HEK293T (cell line): ENCODE measurements at regions not wholly inside any gene's neighbourhood (a gene's known extent, or its start where the extent isn't known, plus 50 kb on each side); places are given as distances from the start of the nearest gene placed in this dataset.
"Not testable (repeated sequence)": the region's sequence is repeated elsewhere in the genome, so short reads cannot be mapped to it uniquely, and the experiment has no call there.

Source experiments
- ELF4 ChIP-seq: fragments of 450-650 bp; IDR thresholded peaks from 2 replicates; pipeline ENCODE4 v1.6.1; 2017; ENCODE audit warnings: antibody characterized with exemption
- FOXK2 ChIP-seq: fragments of 450-650 bp; IDR thresholded peaks from 2 replicates; pipeline ENCODE4 v1.6.1; 2016; ENCODE audit warnings: mild to moderate bottlenecking
- SP1 ChIP-seq: fragments of 450-650 bp; IDR thresholded peaks from 2 replicates; pipeline ENCODE4 v1.6.1; 2017
- SUZ12 ChIP-seq: fragments of 450-650 bp; IDR thresholded peaks from 2 replicates; pipeline ENCODE4 v1.6.1; 2016; ENCODE audit warnings: mild to moderate bottlenecking
- TARDBP ChIP-seq: fragments of 450-650 bp; IDR thresholded peaks from 2 replicates; pipeline ENCODE4 v1.6.1; 2016
- ZNF384 ChIP-seq: fragments of 450-650 bp; IDR thresholded peaks from 2 replicates; pipeline ENCODE4 v1.6.1; 2016

GRCh38 chr6:69454619-69455018 is 342.2 kb downstream of the LMBRD1 start:
- not testable (repeated sequence) for TF ChIP-seq ELF4, SUZ12, SP1, TARDBP, ZNF384, FOXK2
